ENCODE measurements at regions not wholly inside any gene's neighbourhood (a gene's known extent, or its start where the extent isn't known, plus 50 kb on each side); places are given as distances from the start of the nearest gene placed in this dataset.
A peak's percentile ranks its signal among the peaks of the same experiment; 100 is the strongest.
"Not testable (repeated sequence)": the region's sequence is repeated elsewhere in the genome, so short reads cannot be mapped to it uniquely, and the experiment has no call there.

GRCh38 chr7:94706996-94707740, 51.2 kb upstream of the SGCE start:
- no peak for DNase-seq (ENCODE audit: low spot score)

DNA sequence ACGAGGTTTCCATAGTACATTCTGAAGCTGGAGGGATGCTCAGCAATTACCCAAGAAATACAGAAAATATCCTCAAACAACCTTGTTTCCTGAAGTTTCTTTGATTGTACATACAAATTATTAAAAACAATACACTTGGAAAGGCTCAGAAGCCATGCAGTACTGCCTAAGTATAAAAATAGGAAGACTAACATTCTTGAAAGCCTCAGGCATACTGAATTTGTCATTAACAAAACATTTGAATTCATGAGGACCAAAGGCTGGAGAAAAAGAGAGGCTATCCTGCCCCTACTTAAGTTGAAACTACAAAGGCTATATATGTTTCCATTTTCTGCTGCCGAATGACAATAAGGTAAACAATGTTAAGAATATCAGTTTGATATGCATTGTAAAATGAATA, 54.3 kb upstream of the SGCE start:
- DNase-seq (ENCODE audit: low spot score): no peak

DNA sequence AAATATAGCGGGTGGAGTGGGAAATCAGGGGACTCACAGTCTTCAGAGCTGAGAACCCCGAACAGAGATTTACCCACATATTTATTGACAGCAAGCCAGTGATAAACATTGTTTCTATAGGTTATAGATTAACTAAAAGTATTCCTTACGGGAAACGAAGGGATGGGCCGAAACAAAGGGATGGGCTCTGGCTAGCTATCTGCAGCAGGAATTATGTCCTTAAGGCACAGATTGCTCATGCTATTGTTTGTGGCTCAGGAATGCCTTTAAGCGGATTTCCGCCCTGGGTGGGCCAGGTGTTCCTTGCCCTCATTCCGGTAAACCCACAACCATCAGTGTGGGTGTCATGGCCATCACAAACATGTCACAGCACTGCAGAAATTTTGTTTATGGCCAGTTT, 66.4 kb upstream of the SGCE start:
- not testable (repeated sequence) for DNase-seq (ENCODE audit: low spot score)

DNA sequence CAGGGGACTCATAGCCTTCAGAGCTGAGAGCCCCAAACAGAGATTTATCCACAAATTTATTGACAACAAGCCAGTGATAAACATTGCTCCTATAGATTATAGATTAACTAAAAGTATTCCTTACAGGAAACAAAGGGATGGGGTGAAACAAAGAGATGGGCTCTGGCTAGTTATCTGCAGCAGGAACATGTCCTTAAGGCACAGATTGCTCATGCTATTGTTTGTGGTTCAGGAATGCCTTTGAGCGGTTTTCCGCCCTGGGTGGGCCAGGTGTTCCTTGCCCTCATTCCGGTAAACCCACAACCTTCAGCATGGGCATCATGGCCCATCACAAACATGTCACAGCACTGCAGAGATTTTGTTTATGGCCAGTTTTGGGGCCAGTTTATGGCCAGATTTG, 73.0 kb upstream of the SGCE start:
- not testable (repeated sequence) for DNase-seq (ENCODE audit: low spot score)

DNA sequence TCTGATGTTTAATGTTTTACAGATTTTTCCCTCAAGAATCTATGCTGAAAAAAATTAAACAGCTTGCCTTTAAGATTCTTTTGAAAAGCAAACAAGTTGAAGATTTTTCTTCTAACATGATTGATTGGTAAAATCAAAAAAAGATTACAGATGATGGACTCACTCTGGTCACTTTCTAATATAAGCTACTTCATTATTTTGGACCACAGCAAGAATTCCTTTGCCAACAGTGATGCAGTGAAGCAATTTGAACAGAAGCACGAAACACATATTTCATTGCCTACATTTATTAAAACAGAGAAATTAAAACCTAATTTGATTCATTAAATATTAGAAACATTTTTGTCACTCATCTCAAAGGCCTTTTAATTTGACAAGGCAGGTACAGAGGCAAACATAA, 82.1 kb upstream of the SGCE start:
- no peak for DNase-seq (ENCODE audit: low spot score)

DNA sequence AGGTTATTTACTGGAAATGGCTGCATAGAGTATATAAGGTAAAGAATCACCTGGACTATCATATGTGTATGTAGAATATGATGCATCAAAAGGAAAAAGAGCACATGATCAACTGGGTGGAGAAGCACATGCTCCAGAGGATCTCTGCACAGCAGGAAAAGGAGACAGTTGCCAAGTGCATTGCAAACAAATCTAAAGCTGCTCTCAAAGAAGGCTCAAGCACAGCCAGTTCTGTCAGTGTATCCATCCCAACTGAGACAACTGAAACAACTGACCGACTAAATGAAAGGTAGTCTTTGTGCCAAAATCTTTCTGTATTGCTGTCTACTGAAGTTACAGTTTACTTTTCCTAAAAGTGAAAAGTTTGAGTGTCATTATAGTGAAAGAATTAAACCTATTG, 83.2 kb upstream of the SGCE start:
- DNase-seq (ENCODE audit: low spot score): peak; percentile 36

DNA sequence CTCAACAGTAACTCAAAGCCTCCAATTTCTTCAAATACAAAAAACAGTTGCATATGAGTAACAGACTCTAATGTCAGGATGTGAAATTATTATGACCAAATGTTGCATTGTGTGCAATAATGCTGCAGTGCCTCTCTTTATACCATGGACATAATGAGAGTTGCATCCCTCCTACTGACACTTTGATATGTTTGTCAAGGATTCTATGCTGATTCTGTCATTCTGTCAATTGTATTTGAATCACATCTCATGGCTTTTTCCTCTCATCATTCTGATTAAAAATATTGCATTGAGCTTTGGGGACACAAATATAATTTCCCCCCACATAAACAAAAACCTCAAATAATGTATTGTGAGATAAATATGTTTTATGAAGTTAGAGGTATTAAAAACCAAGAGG, 84.6 kb upstream of the SGCE start:
- no peak for DNase-seq (ENCODE audit: low spot score)

DNA sequence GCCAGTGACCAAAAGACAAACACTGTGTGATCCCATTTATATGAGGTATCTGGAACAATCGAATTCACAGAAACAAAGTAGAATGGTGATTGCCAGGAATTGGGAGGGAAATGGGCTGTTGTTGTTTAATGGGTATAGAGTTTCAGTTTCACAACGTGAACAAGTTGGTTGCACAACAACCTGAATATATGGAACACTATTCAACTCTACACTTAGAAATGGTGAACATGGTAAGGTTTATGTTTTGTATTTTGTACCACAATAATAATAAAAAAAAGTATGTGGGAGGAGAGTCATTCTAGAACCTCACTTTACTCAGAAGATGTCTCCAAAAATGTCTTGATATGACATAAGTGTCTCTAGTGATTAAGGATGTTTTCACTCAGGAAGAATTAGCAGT, 85.2 kb upstream of the SGCE start:
- DNase-seq (ENCODE audit: low spot score): no peak

GRCh38 chr7:94748376-94748775, 92.4 kb upstream of the SGCE start:
- peak; percentile 24 for DNase-seq (ENCODE audit: low spot score)

- DNase-seq (ENCODE audit: low spot score): no peak
These were observed 104.6 kb upstream of the SGCE start for GRCh38 chr7:94760446-94761100.

DNA sequence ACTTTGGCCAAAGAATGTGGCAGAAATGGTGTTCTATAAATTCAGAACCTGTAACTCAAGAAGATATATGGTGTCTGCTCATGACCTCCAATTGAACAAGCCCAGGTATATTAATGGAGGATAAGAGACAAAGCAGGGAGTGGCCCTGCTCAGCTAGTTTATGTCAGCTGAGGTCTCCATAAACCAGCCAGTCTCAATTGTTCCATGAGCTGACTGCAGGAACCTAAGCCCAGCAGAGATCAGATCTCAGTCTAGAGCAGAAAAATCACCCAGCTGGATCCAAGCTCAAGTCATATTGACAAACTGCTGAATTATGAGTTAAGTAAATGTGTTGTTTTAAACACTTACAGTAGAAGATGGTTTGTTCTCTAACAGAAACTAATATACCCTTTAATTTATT, 105.5 kb upstream of the SGCE start:
- DNase-seq (ENCODE audit: low spot score): no peak

DNA sequence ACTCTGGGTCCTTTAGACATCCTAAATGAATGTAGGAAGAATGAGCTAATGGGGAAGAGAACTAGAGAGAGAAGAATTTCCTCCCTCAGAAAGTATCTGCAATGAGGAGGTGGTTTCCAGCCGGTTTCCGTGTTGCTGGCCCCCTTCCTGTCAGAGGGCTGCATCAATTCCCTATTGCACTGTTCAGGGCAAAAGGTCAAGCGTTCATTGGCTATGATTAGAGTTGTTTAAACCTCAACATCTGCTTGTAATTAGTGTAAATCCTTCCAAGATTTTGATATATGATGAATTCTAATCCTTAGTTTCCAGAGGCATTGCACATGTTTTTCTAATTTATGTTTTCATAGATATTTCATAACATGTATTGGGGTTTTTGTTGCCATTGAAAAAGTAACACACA, 107.3 kb upstream of the SGCE start:
- no peak for DNase-seq (ENCODE audit: low spot score)

GRCh38 chr7:94769724-94770123, 113.8 kb upstream of the SGCE start:
- no peak for DNase-seq (ENCODE audit: low spot score)

DNA sequence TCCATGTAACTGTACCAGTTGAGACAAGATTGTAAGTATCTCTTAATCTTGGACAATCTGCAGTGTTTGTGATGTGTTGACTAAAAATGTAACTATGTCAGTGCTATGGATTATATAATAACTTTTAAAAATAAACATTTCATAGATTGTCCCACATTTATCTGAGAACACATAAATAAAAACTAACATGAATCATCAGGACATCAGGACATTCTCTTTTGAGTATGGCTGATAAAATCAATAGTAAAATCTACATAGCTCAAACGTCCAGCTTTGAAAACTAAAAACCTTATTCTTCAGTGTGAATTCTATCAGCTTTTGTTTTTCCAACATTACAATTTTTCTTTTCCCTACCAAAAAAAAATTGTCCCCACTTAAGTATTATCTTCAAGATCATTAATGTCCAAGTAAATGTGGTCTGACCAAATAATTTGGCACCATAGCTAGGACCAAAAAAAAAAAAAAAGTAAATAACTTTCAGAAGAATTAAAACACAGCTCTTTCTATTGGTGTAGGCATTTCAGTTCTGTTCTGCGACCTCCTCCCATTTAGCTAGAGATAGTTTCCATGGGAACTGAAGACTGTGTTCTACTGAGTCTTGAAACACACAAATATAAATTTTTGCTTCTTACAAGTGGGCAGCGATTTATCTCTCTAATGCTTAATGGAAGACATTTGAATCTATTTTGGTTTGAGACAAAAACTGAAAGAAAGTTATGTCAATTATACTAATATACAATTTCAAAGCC, 123.0 kb upstream of the SGCE start:
- peak; percentile 83 for DNase-seq (ENCODE audit: low spot score)

DNA sequence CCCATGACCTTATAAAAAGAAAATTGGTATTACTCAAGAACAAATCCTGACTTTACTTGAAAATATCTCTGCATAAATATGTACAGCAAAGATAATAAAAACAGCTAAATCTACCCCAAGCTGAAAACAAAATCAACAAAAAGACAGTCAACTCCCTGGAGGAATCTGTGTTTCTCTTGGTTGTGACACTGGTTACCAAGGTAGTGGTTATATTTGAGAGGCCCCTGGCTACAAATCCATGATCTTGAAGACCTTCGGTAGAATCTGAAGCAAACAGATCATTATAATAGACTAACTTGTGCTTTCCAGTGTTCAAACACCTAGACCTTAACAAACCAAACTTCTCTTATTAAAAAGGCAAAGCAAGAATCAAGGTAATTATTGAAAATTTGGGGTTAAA, 123.9 kb upstream of the SGCE start:
- no peak for DNase-seq (ENCODE audit: low spot score)

- DNase-seq (ENCODE audit: low spot score): peak; percentile 71
These were observed 125.3 kb upstream of the SGCE start for GRCh38 chr7:94781236-94781635.

- DNase-seq (ENCODE audit: low spot score): no peak
These were observed 124.6 kb upstream of the PPP1R9A start for GRCh38 chr7:94782777-94783176.

DNA sequence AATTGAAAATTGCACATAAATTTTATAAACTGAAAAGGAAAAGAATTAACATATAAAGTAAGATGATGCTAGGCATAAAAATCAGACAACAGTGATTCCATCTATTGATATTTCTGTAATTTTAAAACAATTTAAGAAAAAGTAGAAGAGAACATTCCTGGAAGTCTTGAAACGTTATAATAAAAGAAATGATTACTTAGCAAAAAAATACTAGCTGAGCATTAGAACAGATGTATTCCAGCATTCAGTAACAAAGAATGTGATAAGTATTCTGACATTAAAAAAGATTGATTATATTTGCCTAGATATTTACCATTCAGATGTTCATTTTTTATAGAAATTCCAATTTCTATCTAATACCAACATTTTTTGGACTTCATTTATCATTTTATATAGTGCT, 120.1 kb upstream of the PPP1R9A start:
- DNase-seq (ENCODE audit: low spot score): no peak

DNA sequence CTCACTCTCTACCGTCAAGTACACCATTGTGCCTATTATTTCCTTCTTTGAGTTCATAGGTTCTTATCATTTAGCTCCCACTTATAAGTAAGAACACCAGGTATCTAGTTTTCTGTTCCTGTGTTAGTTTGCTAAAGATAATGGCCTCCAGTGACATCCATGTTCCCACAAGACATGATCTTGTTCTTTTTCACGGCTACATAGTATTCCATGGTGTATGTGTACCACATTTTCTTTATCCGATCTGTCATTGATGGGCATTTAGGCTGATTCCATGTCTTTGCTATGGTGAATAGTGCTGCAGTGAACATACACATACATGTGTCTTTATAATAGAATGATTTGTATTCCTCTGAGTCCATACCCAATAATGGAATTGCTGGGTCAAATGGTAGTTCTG, 119.0 kb upstream of the PPP1R9A start:
- not testable (repeated sequence) for DNase-seq (ENCODE audit: low spot score)

DNA sequence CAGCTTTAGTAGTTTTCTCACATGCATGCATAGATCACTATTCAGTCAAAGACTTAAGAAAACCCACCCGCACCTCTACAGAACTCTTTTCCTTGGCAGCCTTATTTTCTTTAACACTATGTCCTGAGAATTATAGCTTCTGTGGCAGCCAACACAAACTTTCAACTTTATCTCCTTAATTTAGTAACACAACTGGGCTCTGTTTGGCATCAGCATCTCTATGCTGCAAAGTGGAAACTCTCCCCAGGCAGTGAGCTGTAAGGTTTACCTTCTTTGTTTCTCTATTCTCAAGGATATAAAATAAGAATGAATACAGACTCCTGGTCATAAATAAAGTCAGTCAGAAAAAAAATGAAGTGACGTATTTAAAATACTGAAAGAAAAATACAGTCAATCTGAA, 115.2 kb upstream of the PPP1R9A start:
- no peak for DNase-seq (ENCODE audit: low spot score)

- DNase-seq (ENCODE audit: low spot score): not testable (repeated sequence)
These were observed 110.0 kb upstream of the PPP1R9A start for GRCh38 chr7:94797404-94797803.

DNA sequence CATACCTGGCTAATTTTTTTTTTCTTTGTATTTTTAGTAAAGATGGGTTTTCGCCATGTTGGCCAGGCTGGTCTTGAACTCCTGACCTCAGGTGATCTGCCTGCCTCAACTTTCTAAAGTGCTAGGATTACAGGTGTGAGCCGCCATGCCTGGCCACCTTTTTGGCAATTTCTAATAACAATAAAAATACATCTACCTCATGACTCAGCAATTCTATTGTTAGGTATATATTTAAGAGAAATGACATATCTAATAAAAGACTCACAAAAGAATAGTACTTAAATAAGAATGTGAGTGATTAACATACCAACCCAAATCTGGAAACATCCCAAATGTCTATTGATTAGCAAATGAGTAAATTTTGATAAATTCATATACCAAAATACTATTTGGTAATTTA, 103.6 kb upstream of the PPP1R9A start:
- no peak for DNase-seq (ENCODE audit: low spot score)

GRCh38 chr7:94808673-94809072, 98.7 kb upstream of the PPP1R9A start:
- DNase-seq (ENCODE audit: low spot score): not testable (repeated sequence)

Measured in umbilical cord (tissue), 1 donor.